Spleen (tissue), 11 donors: ENCODE measurements at regions not wholly inside any gene's neighbourhood (a gene's known extent, or its start where the extent isn't known, plus 50 kb on each side); places are given as distances from the start of the nearest gene placed in this dataset.
"Not testable (repeated sequence)": the region's sequence is repeated elsewhere in the genome, so short reads cannot be mapped to it uniquely, and the experiment has no call there.

Experiments
- DNase-seq: peaks from one replicate; pipeline ENCODE4 v3.0.0-alpha.2; 2020
- H3K27ac ChIP-seq, 8 donors: fragments of 200-600 bp; sonication (generic) in 7 of 8; 1 replicate in 4 of 8; 2 replicates in 4 of 8; pipeline versions ENCODE4 v1.5.0 to v1.8.0; 2016 to 2021; ENCODE audit warnings: inconsistent platforms in 4 of 8, mild to moderate bottlenecking in 4 of 8, moderate library complexity in 1 of 8
- H3K27me3 ChIP-seq, 7 donors: fragments of 200-600 bp; sonication (generic) in 6 of 7; replicated peaks in 1 of 7; 1 replicate in 4 of 7; 2 replicates in 3 of 7; pipeline versions ENCODE4 v1.5.0 to v1.8.0; 2016 to 2021; ENCODE audit warnings: inconsistent platforms in 3 of 7, mild to moderate bottlenecking in 1 of 7
- H3K36me3 ChIP-seq, 6 donors: fragments of 200-600 bp; sonication (generic) in 5 of 6; 1 replicate in 4 of 6; 2 replicates in 2 of 6; pipeline versions ENCODE4 v1.5.0 to v1.8.0; 2016 to 2021; ENCODE audit warnings: inconsistent platforms in 2 of 6
- H3K4me1 ChIP-seq, 6 donors: fragments of 200-600 bp; sonication (generic) in 5 of 6; 1 replicate in 3 of 6; 2 replicates in 3 of 6; pipeline versions ENCODE4 v1.5.0 to v1.8.0; 2016 to 2021; ENCODE audit warnings: inconsistent platforms in 3 of 6
- H3K4me3 ChIP-seq, 8 donors: fragments of 200-600 bp; sonication (generic) in 7 of 8; 1 replicate in 4 of 8; 2 replicates in 4 of 8; pipeline versions ENCODE4 v1.5.0 to v1.8.0; 2016 to 2021; ENCODE audit warnings: inconsistent platforms in 4 of 8, mild to moderate bottlenecking in 4 of 8, moderate library complexity in 2 of 8
- H3K9me3 ChIP-seq, 8 donors: fragments of 200-600 bp; sonication (generic) in 7 of 8; 1 replicate in 4 of 8; 2 replicates in 4 of 8; pipeline versions ENCODE4 v1.5.0 to v1.8.0; 2016 to 2021; ENCODE audit warnings: inconsistent platforms in 4 of 8
- CTCF ChIP-seq, 11 experiments: fragments of 200-600 bp in 7 of 11; fragments of 450-650 bp in 4 of 11; sonication (generic) in 4 of 11; IDR thresholded peaks in 8 of 11; conservative IDR thresholded peaks in 3 of 11; 1 replicate in 7 of 11; 2 replicates in 4 of 11; pipeline versions ENCODE4 v1.4.0 to v1.8.0; 2016 to 2021; ENCODE audit warnings: antibody characterized with exemption in 11 of 11, inconsistent platforms in 4 of 11, mild to moderate bottlenecking in 1 of 11
- POLR2A ChIP-seq, 3 donors: fragments of 450-650 bp; IDR thresholded peaks; one replicate each; pipeline ENCODE4 v1.5.1; 2017; ENCODE audit warnings: antibody characterized with exemption in 3 of 3, mild to moderate bottlenecking in 1 of 3
- POLR2AphosphoS5 ChIP-seq, 3 donors: sonication (generic); formaldehyde crosslinking; IDR thresholded peaks; one replicate each; pipeline ENCODE4 v1.5.1; 2017; ENCODE audit warnings: antibody characterized with exemption in 3 of 3
- WGBS, 5 donors: extraction: QIAGEN DNeasy Blood & Tissue Kit in 3 of 5; methylation state at CpG; one replicate each; pipeline versions ENCODE4 v1.1.5 to v1.1.7; 2013 to 2018; 5-methylcytosine and 5-hydroxymethylcytosine counted together
- intact Hi-C: fragments of 100-400 bp; cut with DNase I; formaldehyde crosslinking; loops from one replicate; pipeline ENCODE4 v1.15.0; 2023; ENCODE audit warnings: low total_unique reads
- donor health status: healthy with polysubstance abuse.
- donor health status: DM: no; HTN: no; CAD: no; lungs with moderate emphysema.
- donor health status: DM: no; HTN: no; CAD: no.
- donor health status: Bipolar disorder and iron deficiency.
- donor health status: healthy.
- donor health status: DM: no; HTN: no; CAD: no.
- donor health status: DM: yes; HTN: yes; CAD: no.

- Histone ChIP-seq H3K27ac (no peak overlapping the region), H3K9me3 (peaks cover 0 to 19% (median 0%) of the 10 kb centered on the region in 8 donors), H3K4me3 (no peak overlapping the region), H3K4me1 (no peaks in the 10 kb centered on the region), H3K36me3 (no peaks in the 10 kb centered on the region), H3K27me3 (peaks cover 0 to 4% (median 0%) of the 10 kb centered on the region in 7 donors)
- TF ChIP-seq CTCF (IDR thresholded peaks at IDR 0.05 in 8 of 11, conservative IDR thresholded peaks at IDR 0.05 in 3 of 11) (no peak), POLR2AphosphoS5 (IDR thresholded peaks at IDR 0.05) (no peak), POLR2A (IDR thresholded peaks at IDR 0.05) (no peak)
- DNase-seq: no peak
- intact Hi-C loops: no loop called here
- 49 to 69% (median 62%) methylated on average over 6 of the region's 6 CpGs for WGBS, 5 donors
These were observed 626.5 kb upstream of the AUTS2 start for GRCh38 chr7:68971634-68972340.

- peaks cover 0 to 16% (median 4%) of the 10 kb centered on the region in 8 donors for H3K9me3 ChIP-seq
- H3K27ac ChIP-seq: no peak overlapping the region
- H3K36me3 ChIP-seq: no peaks in the 10 kb centered on the region
- WGBS, 5 donors: 70 to 74% (median 73%) methylated on average over 14 of the region's 14 CpGs
- H3K4me3 ChIP-seq: no peak overlapping the region
- no peak for TF ChIP-seq POLR2A (IDR thresholded peaks at IDR 0.05)
- TF ChIP-seq POLR2AphosphoS5 (IDR thresholded peaks at IDR 0.05): no peak
- TF ChIP-seq CTCF (IDR thresholded peaks at IDR 0.05 in 8 of 11, conservative IDR thresholded peaks at IDR 0.05 in 3 of 11): no peak
- intact Hi-C loops: no loop called here
- DNase-seq: no peak
- no peaks in the 10 kb centered on the region for H3K4me1 ChIP-seq
- H3K27me3 ChIP-seq: peaks cover 0 to 4% (median 0%) of the 10 kb centered on the region in 7 donors
These were observed 620.8 kb upstream of the AUTS2 start for GRCh38 chr7:68977385-68978055.

- Histone ChIP-seq H3K4me3 (no peak overlapping the region), H3K27ac (no peak overlapping the region), H3K4me1 (no peaks in the 10 kb centered on the region), H3K27me3 (peaks cover 0 to 2% (median 0%) of the 10 kb centered on the region in 7 donors), H3K36me3 (no peaks in the 10 kb centered on the region), H3K9me3 (peaks cover 0 to 25% (median 4%) of the 10 kb centered on the region in 8 donors)
- intact Hi-C loops: no loop called here
- TF ChIP-seq CTCF (IDR thresholded peaks at IDR 0.05 in 8 of 11, conservative IDR thresholded peaks at IDR 0.05 in 3 of 11) (no peak), POLR2A (IDR thresholded peaks at IDR 0.05) (no peak), POLR2AphosphoS5 (IDR thresholded peaks at IDR 0.05) (no peak)
- 88 to 96% (median 93%) methylated on average over 4 of the region's 4 CpGs for WGBS, 5 donors
- no peak for DNase-seq
These were observed 619.6 kb upstream of the AUTS2 start for GRCh38 chr7:68978710-68979109.

GRCh38 chr7:68980011-68980410, 618.3 kb upstream of the AUTS2 start:
- Histone ChIP-seq H3K27ac (no peak overlapping the region), H3K4me3 (no peak overlapping the region), H3K9me3 (peaks cover 0 to 32% (median 4%) of the 10 kb centered on the region in 8 donors), H3K27me3 (no peaks in the 10 kb centered on the region), H3K4me1 (no peaks in the 10 kb centered on the region), H3K36me3 (no peaks in the 10 kb centered on the region)
- 34 to 63% (median 40%) methylated on average over 1 of the region's 1 CpG for WGBS, 5 donors
- DNase-seq: no peak
- TF ChIP-seq POLR2AphosphoS5 (IDR thresholded peaks at IDR 0.05) (no peak), POLR2A (IDR thresholded peaks at IDR 0.05) (no peak), CTCF (IDR thresholded peaks at IDR 0.05 in 8 of 11, conservative IDR thresholded peaks at IDR 0.05 in 3 of 11) (no peak)
- intact Hi-C loops: no loop called here

- H3K36me3 ChIP-seq, H3K27me3 ChIP-seq, H3K27ac ChIP-seq, DNase-seq, H3K4me1 ChIP-seq, intact Hi-C loops, H3K4me3 ChIP-seq: not testable (repeated sequence)
- H3K9me3 ChIP-seq: peaks cover 0 to 35% (median 4%) of the 10 kb centered on the region in 8 donors
- WGBS, 5 donors: 46 to 67% (median 49%) methylated on average over 2 of the region's 2 CpGs
These were observed 617.8 kb upstream of the AUTS2 start for GRCh38 chr7:68980432-68980831.
